ENCODE measurements at regions not wholly inside any gene's neighbourhood (a gene's known extent, or its start where the extent isn't known, plus 50 kb on each side); places are given as distances from the start of the nearest gene placed in this dataset.

- in situ Hi-C loops (cut with HindIII; ENCODE audit: low sequenced_read_pairs), result no loop called here
These were observed 167.9 kb upstream of the MYLIP start for GRCh38 chr6:15960740-15961634.

DNA sequence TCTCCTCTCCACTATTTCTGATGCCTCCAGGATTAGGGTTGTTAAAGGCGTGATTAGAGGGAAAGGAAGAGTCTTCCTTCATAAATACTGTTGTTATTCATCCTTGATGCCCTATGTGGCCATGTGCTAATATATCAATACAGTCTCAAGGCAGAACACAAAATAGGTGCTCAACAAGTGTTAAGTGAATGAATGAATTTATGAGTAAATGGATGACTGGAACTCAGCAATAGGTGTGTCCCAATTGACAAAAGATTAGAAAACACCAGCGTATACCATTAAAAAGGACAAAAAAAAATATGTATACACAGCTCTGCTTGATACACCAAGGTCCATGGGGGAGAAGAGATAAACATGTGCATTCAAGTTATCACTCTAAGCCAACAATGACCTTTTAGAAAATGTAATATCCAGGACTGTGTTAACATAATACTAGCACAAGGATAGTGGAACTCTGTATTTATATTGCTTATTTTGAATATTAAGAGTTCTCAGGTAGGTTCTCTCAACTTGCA lies 171.2 kb upstream of the MYLIP start:
- in situ Hi-C loops (cut with HindIII; ENCODE audit: low sequenced_read_pairs), result no loop called here

DNA sequence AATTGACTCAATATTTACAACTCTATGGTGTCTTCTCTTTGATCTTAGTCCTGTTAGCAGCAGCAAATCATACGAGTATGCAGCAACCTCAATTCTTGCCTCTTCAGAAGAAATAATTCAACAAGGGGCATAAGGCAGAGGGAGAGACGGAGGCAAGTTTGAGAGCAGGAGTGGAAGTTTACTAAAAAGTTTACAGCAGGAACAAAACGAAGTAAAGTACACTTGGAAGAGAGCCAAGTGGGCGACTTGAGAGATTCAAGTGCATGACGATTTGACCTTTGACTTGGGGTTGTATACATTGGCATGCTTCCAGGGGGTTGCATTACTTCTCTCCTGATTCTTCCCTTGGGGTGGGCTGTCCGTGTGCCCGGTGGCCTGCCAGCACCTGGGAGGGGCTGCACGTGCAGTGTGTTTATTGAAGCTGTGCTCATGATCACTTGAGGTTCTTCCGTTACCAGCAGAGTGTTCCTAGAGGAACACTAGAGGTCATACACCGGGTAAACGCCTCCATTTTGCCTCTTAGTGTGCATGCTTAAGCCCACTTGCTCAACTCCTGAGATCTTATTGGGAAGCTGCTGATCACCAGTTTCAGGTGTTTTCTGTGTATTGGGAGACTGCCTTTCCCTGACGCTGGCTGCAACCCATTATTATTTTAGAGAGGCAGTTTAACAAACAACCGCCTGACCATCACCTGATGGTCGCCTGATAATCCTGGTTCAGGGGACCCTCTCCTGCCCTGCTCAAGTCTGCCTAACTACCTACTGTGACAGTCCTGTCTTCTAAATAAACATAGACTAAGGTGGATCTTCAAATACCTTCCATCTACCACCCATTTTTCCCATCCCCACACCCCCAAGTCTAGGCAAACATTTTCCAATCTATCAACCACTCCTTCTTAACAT lies 172.4 kb upstream of the MYLIP start:
- in situ Hi-C loops (cut with HindIII; ENCODE audit: low sequenced_read_pairs), result no loop called here

DNA sequence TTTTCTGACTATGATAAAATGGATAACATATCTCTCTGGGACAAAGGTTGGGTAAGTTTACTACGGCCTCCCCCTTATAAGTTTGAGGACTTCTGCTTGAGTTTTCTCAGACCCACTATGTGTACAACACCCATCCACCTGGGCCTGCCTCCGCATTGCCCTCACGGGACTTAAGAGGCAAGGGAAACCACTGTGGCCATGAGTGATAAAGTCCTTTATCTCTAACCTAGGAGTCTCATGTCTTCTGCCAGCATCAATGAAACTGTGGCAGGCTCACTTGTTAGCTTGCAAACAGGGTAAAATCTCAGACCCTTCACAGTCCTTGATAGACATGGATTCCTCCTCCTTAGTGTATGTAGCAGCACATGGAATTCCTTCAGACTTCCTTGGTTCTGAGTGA lies 173.4 kb upstream of the MYLIP start:
- in situ Hi-C loops (cut with HindIII; ENCODE audit: low sequenced_read_pairs), result no loop called here

- in situ Hi-C loops (cut with HindIII; ENCODE audit: low sequenced_read_pairs), result no loop called here
These were observed 175.6 kb upstream of the MYLIP start for GRCh38 chr6:15953152-15953880.

GRCh38 chr6:15952231-15953151 lies 176.4 kb upstream of the MYLIP start:
- in situ Hi-C loops (cut with HindIII; ENCODE audit: low sequenced_read_pairs), result no loop called here

GRCh38 chr6:15950962-15951569 lies 177.8 kb upstream of the MYLIP start:
- in situ Hi-C loops (cut with HindIII; ENCODE audit: low sequenced_read_pairs), result no loop called here

- in situ Hi-C loops (cut with HindIII; ENCODE audit: low sequenced_read_pairs), result no loop called here
These were observed 178.9 kb upstream of the MYLIP start for GRCh38 chr6:15949982-15950381.

GRCh38 chr6:15948930-15949900 lies 179.7 kb upstream of the MYLIP start:
- in situ Hi-C loops (cut with HindIII; ENCODE audit: low sequenced_read_pairs), result no loop called here

GRCh38 chr6:15947923-15948322 lies 181.0 kb upstream of the MYLIP start:
- in situ Hi-C loops (cut with HindIII; ENCODE audit: low sequenced_read_pairs), result no loop called here

GRCh38 chr6:15947436-15947835 lies 181.4 kb upstream of the MYLIP start:
- in situ Hi-C loops (cut with HindIII; ENCODE audit: low sequenced_read_pairs), result no loop called here

- in situ Hi-C loops (cut with HindIII; ENCODE audit: low sequenced_read_pairs), result no loop called here
These were observed 182.0 kb upstream of the MYLIP start for GRCh38 chr6:15946701-15947385.

DNA sequence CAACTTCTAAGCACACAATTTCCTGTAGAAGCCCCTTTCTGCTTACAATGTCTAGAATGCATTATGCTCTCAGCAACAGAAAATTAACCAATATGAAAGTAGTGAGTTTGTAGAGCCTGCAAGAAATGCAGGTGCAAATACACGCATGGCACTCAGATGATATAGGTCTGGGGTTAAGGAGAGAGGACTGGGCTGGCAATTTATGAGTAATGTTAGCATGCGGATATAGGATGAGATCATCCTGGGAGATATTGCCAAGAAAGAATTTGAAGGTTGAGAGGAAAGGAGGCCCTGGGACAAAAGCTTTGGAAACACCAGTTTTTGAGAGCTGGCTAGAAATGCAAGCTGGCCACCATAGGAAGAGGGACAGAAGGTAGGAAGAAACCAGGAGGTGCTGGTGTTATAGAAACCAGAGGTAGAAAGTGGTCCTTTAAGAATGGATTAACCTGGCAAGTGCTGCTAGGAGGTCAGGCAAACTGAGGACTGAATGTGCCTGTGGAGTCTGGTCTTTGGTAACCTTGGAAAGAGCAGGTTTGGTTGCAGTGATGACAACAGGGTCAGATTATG lies 183.2 kb upstream of the MYLIP start:
- in situ Hi-C loops (cut with HindIII; ENCODE audit: low sequenced_read_pairs), result no loop called here

- in situ Hi-C loops (cut with HindIII; ENCODE audit: low sequenced_read_pairs), result no loop called here
These were observed 185.5 kb upstream of the MYLIP start for GRCh38 chr6:15943423-15943822.

GRCh38 chr6:15941168-15941567 lies 187.7 kb upstream of the MYLIP start:
- in situ Hi-C loops (cut with HindIII; ENCODE audit: low sequenced_read_pairs), result no loop called here

DNA sequence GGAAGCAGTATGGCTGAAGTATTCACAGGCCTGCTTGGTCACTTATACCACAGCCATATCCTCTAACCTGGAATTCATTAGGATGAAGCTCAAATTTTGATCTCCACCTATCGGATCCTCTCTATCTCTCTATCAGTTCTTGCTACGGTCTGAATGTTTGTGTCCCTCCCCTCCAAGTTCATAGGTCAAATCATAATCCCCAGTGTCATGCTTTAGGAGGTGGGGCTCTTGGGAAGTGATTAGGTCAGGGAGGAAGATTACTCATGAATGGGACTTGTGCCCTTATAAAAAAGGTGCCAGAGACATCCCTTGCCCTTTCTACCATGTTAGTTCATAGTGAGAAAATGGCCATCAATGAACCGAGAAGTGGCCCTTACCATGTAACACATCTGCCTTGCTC lies 190.8 kb upstream of the MYLIP start:
- in situ Hi-C loops (cut with HindIII; ENCODE audit: low sequenced_read_pairs), result no loop called here

GRCh38 chr6:15937602-15938001 lies 191.3 kb upstream of the MYLIP start:
- in situ Hi-C loops (cut with HindIII; ENCODE audit: low sequenced_read_pairs), result no loop called here
